HCT116 (cell line): ENCODE measurements at regions not wholly inside any gene's neighbourhood (a gene's known extent, or its start where the extent isn't known, plus 50 kb on each side); places are given as distances from the start of the nearest gene placed in this dataset.
A peak's percentile ranks its signal among the peaks of the same experiment; 100 is the strongest.

ENCODE experiments used
- ATAC-seq: fragments of 200-7000 bp; cut with Tn5 transposase; 2 replicates; pipeline ENCODE4 v1.9.1; 2020; ENCODE audit warnings: mild to moderate bottlenecking, moderate library complexity
- BruUV-seq: library from RNA; stranded (reverse); fragments of 400-500 nt; replicated peaks from 2 replicates; lab custom pipeline; 2021; lab: Mats Ljungman, UMichigan
- CTCF ChIA-PET: fragments of 300-600 bp; sonication (Branson Sonifier 250); formaldehyde crosslinking; loops from one replicate; lab custom pipeline; 2021; ENCODE audit warnings: antibody characterized with exemption; lab: Charles Lee
- POLR2A ChIA-PET: fragments of 300-600, 350-600 bp; sonication (Branson Sonifier 250); formaldehyde crosslinking; loops from one replicate; lab custom pipeline; 2021; ENCODE audit warnings: antibody characterized with exemption; lab: Charles Lee
- RAD21 ChIA-PET, 2 experiments: fragments of 300-600 bp; sonication (Branson Sonifier 250); formaldehyde crosslinking; loops; one replicate each; lab custom pipeline; 2023; ENCODE audit warnings: low total read pairs in 2 of 2; ENCODE audit not compliant: uncharacterized antibody in 2 of 2, unreplicated experiment in 2 of 2, low non-redundant PET in 1 of 2; lab: Charles Lee
- DNase-seq: peaks from one replicate; pipeline ENCODE4 v3.0.0-alpha.2; 2010; ENCODE audit warnings: low read depth, low spot score
- H2AFZ ChIP-seq: fragments of 200-600 bp; shearing (Covaris generic), sonication (generic); 2 replicates; pipeline ENCODE4 v1.6.1; 2017; ENCODE audit warnings: low read depth, mixed run types, mixed read lengths, antibody characterized with exemption, low read length; ENCODE audit not compliant: poor library complexity, severe bottlenecking
- H3K27ac ChIP-seq: 2 replicates; pipeline ENCODE4 v1.5.1; 2012; ENCODE audit warnings: low read depth, low read length
- H3K27me3 ChIP-seq: fragments of 200-600 bp; sonication (generic); 2 replicates; pipeline ENCODE4 v1.6.1; 2016; ENCODE audit warnings: mixed run types, low read length, mixed read lengths; ENCODE audit not compliant: insufficient read depth
- H3K36me3 ChIP-seq, 2 experiments: fragments of 200-500 bp in 1 of 2; fragments of 200-600 bp in 1 of 2; sonication (Bioruptor generic) in 1 of 2; sonication (generic) in 1 of 2; 2 replicates each; pipeline versions ENCODE4 v1.5.1 to v1.6.1; 2014 to 2016; ENCODE audit warnings: low read length in 2 of 2, inconsistent platforms in 1 of 2, mixed read lengths in 1 of 2, mixed run types in 1 of 2; ENCODE audit not compliant: insufficient read depth in 2 of 2, control insufficient read depth in 1 of 2
- H3K4me1 ChIP-seq, 2 experiments: fragments of 200-600 bp in 1 of 2; sonication (generic) in 1 of 2; 2 replicates each; pipeline versions ENCODE4 v1.5.1 to v1.6.1; 2012 to 2017; ENCODE audit warnings: low read length in 2 of 2, inconsistent platforms in 1 of 2, mild to moderate bottlenecking in 1 of 2, mixed read lengths in 1 of 2, mixed run types in 1 of 2, moderate library complexity in 1 of 2; ENCODE audit not compliant: insufficient read depth in 2 of 2, control insufficient read depth in 1 of 2
- H3K4me2 ChIP-seq: fragments of 200-600 bp; sonication (generic); 2 replicates; pipeline ENCODE4 v1.6.1; 2017; ENCODE audit warnings: mixed run types, low read length, mixed read lengths
- H3K4me3 ChIP-seq, 2 experiments: fragments of 200-600 bp in 1 of 2; sonication (generic) in 1 of 2; replicated peaks in 1 of 2; 2 replicates each; pipeline ENCODE4 v1.5.1; 2011 to 2016; ENCODE audit warnings: low read length in 2 of 2, control low read depth in 1 of 2, low read depth in 1 of 2, mild to moderate bottlenecking in 1 of 2, mixed read lengths in 1 of 2, mixed run types in 1 of 2
- H3K79me2 ChIP-seq: fragments of 200-600 bp; sonication (generic); 2 replicates; pipeline ENCODE4 v1.6.1; 2017; ENCODE audit warnings: mild to moderate bottlenecking, mixed run types, low read length, moderate library complexity, mixed read lengths; ENCODE audit not compliant: insufficient read depth
- H3K9ac ChIP-seq: fragments of 200-600 bp; sonication (generic); 2 replicates; pipeline ENCODE4 v1.6.1; 2016; ENCODE audit warnings: low read length, mixed read lengths
- H3K9me2 ChIP-seq: fragments of 200-600 bp; sonication (generic), shearing (Covaris generic); 2 replicates; pipeline ENCODE4 v1.6.1; 2017; ENCODE audit warnings: mixed run types, mild to moderate bottlenecking, moderate library complexity; ENCODE audit not compliant: insufficient read depth
- H3K9me3 ChIP-seq, 2 experiments: fragments of 200-500 bp in 1 of 2; fragments of 200-600 bp in 1 of 2; sonication (Bioruptor generic) in 1 of 2; sonication (generic) in 1 of 2; 2 replicates each; pipeline ENCODE4 v1.6.1; 2014 to 2017; ENCODE audit warnings: low read length in 2 of 2, mixed read lengths in 2 of 2, inconsistent platforms in 1 of 2, low read depth in 1 of 2, mild to moderate bottlenecking in 1 of 2, mixed run types in 1 of 2, moderate library complexity in 1 of 2; ENCODE audit not compliant: control insufficient read depth in 1 of 2, insufficient read depth in 1 of 2
- H4K20me1 ChIP-seq: fragments of 200-600 bp; sonication (generic), shearing (Covaris generic); 2 replicates; pipeline ENCODE4 v1.6.1; 2017; ENCODE audit warnings: mixed run types, mild to moderate bottlenecking, moderate library complexity; ENCODE audit not compliant: insufficient read depth
- CBX3 ChIP-seq: IDR thresholded peaks from 2 replicates; pipeline ENCODE4 v1.6.1; 2012; ENCODE audit warnings: low read depth
- CEBPB ChIP-seq: IDR thresholded peaks from 2 replicates; pipeline ENCODE4 v1.6.1; 2012; ENCODE audit warnings: low read depth
- CTCF ChIP-seq, 3 experiments: fragments of 200-600 bp in 1 of 3; sonication (generic) in 1 of 3; IDR thresholded peaks in 2 of 3; conservative IDR thresholded peaks in 1 of 3; 2 replicates each; pipeline ENCODE4 v1.5.1; 2012 to 2017; ENCODE audit warnings: low read depth in 2 of 3, low read length in 2 of 3, antibody characterized with exemption in 1 of 3, borderline replicate concordance in 1 of 3, control low read depth in 1 of 3, mild to moderate bottlenecking in 1 of 3, mixed read lengths in 1 of 3, mixed run types in 1 of 3, moderate library complexity in 1 of 3; ENCODE audit not compliant: insufficient read depth in 1 of 3
- EGR1 ChIP-seq: IDR thresholded peaks from 2 replicates; pipeline ENCODE4 v1.6.1; 2012; ENCODE audit warnings: low read depth
- ELF1 ChIP-seq: IDR thresholded peaks from 2 replicates; pipeline ENCODE4 v1.6.1; 2012; ENCODE audit warnings: low read depth, borderline replicate concordance
- EZH2 ChIP-seq: fragments of 200-600 bp; sonication (generic); IDR thresholded peaks from 2 replicates; pipeline ENCODE4 v1.6.1; 2017; ENCODE audit warnings: antibody characterized with exemption, mixed run types
- FOSL1 ChIP-seq: IDR thresholded peaks from 2 replicates; pipeline ENCODE4 v1.6.1; 2012; ENCODE audit warnings: low read depth
- JUND ChIP-seq: IDR thresholded peaks from 2 replicates; pipeline ENCODE4 v1.6.1; 2012
- MAX ChIP-seq: IDR thresholded peaks from 2 replicates; pipeline ENCODE4 v1.6.1; 2012
- POLR2A ChIP-seq: IDR thresholded peaks from 2 replicates; pipeline ENCODE4 v1.7.0; 2011; ENCODE audit warnings: borderline replicate concordance; ENCODE audit not compliant: insufficient read depth, insufficient read length; ENCODE audit errors: extremely low read depth
- POLR2AphosphoS5 ChIP-seq: IDR thresholded peaks from 2 replicates; pipeline ENCODE4 v1.6.1; 2011; ENCODE audit warnings: mild to moderate bottlenecking, low read depth, low read length, moderate library complexity
- SIN3A ChIP-seq: IDR thresholded peaks from 2 replicates; pipeline ENCODE4 v1.6.1; 2012; ENCODE audit warnings: low read depth
- SP1 ChIP-seq: IDR thresholded peaks from 2 replicates; pipeline ENCODE4 v1.6.1; 2012; ENCODE audit warnings: low read depth
- TCF7L2 ChIP-seq: IDR thresholded peaks from 2 replicates; pipeline ENCODE4 v1.7.0; 2011; ENCODE audit warnings: borderline replicate concordance, inconsistent platforms; ENCODE audit not compliant: insufficient read depth, insufficient read length; ENCODE audit errors: extremely low read depth
- YY1 ChIP-seq: IDR thresholded peaks from 2 replicates; pipeline ENCODE4 v1.6.1; 2011; ENCODE audit warnings: low read length, low read depth, moderate library complexity, mild to moderate bottlenecking; ENCODE audit not compliant: insufficient replicate concordance; ENCODE audit errors: extremely low read depth
- ZFX ChIP-seq: fragments of 450-650 bp; IDR thresholded peaks from 2 replicates; pipeline ENCODE4 v1.6.1; 2017
- ZNF274 ChIP-seq: fragments of 200-500 bp; sonication (Bioruptor generic); IDR thresholded peaks from 2 replicates; pipeline ENCODE4 v1.6.1; 2014; ENCODE audit warnings: mild to moderate bottlenecking, low read depth, low read length, inconsistent platforms
- intact Hi-C: fragments of 100-400 bp; cut with micrococcal nuclease; formaldehyde crosslinking; loops from 2 replicates; pipeline ENCODE4 v1.10.0; 2022
- TF ChIP-seq, protein P1 (sequence below): IDR thresholded peaks from 2 replicates; pipeline ENCODE4 v1.6.1; 2012

DNA sequence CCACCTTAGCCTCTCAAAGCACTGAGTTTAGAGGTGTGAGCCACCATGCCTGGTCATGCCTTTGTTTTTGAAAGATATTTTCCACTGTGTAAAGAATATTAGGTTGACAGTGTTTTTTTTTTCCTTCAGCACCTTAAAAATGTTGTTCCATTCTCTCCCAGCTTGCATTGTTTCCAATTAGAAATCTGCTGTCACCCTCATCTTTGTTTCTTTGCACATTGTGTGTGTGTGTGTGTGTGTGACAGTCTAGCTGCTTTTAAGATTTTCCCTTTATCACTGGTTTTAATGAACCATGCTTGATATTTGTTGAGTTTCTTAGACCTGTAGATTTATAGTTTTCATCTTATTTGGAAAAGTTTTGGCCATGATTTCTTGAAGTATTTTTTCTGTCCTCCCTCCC is 79.0 kb upstream of the NKX1-1 start:
- no peak overlapping the region for H3K4me2 ChIP-seq
- H3K4me3 ChIP-seq: no peak overlapping the region
- no TSS peak for BruUV-seq
- no peaks in the 10 kb centered on the region for H3K79me2 ChIP-seq
- H2AFZ ChIP-seq: no peak overlapping the region
- intact Hi-C loops: no loop called here
- no peaks in the 10 kb centered on the region for H3K4me1 ChIP-seq
- H3K36me3 ChIP-seq: no peaks in the 10 kb centered on the region
- ChIA-PET RAD21 (no interaction called here), CTCF (no interaction called here)
- no peak overlapping the region for H3K27ac ChIP-seq
- H3K9ac ChIP-seq: no peak overlapping the region
- H3K9me2 ChIP-seq: no peaks in the 10 kb centered on the region
- no peak for DNase-seq
- TF ChIP-seq SIN3A (no peak), CBX3 (peak; percentile 78; the same call in 1 of the 2 replicates)
- TF ChIP-seq, all 23 proteins: peak for 1
- no peak for ATAC-seq
- no peaks in the 10 kb centered on the region for H3K27me3 ChIP-seq
- no peaks in the 10 kb centered on the region for H4K20me1 ChIP-seq
- POLR2A ChIA-PET: no interaction called here
- H3K9me3 ChIP-seq: peaks cover 8 to 32% of the 10 kb centered on the region in 2 experiments; a peak in 3 of 4 replicates

DNA sequence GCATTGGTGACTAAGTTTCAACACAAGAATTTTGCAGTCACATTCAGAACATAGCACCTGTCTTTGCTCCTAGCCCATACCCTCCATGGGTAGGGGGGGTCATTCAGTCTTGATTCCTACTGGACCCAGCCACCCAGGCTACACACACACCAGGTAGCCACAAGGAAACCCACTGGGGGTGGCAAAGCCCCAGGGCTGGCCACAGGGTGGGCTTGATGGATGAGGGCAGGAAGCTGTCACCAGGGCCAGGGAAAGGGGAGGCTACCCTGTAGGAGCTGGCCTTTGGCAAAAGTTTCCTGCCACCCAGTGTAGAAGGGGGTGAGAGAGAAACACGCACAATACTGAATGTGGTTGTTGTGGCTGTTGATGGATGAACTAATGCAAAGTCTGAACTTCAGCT is 74.5 kb upstream of the NKX1-1 start:
- no peak overlapping the region for H3K27ac ChIP-seq
- H2AFZ ChIP-seq: no peak overlapping the region
- BruUV-seq: no TSS peak
- RAD21 ChIA-PET: no interaction called here
- H3K4me1 ChIP-seq: no peaks in the 10 kb centered on the region
- POLR2A ChIA-PET: no interaction called here
- no peak overlapping the region for H3K4me3 ChIP-seq
- peaks cover 5 to 24% of the 10 kb centered on the region in 2 experiments; a peak in 3 of 4 replicates for H3K9me3 ChIP-seq
- H3K9me2 ChIP-seq: no peaks in the 10 kb centered on the region
- H3K4me2 ChIP-seq: no peak overlapping the region
- CTCF ChIA-PET: no interaction called here
- H3K36me3 ChIP-seq: no peaks in the 10 kb centered on the region
- intact Hi-C loops: no loop called here
- no peak for DNase-seq
- H3K9ac ChIP-seq: no peak overlapping the region
- no peaks in the 10 kb centered on the region for H4K20me1 ChIP-seq
- H3K27me3 ChIP-seq: no peaks in the 10 kb centered on the region
- no peak for ATAC-seq
- H3K79me2 ChIP-seq: no peaks in the 10 kb centered on the region
- no peak for TF ChIP-seq MAX
- TF ChIP-seq YY1: no peak
- no peak for TF ChIP-seq ZFX
- no peak for TF ChIP-seq ELF1
- no peak for TF ChIP-seq EGR1
- no peak for TF ChIP-seq CBX3
- no peak for TF ChIP-seq POLR2A
- TF ChIP-seq, protein P1, sequence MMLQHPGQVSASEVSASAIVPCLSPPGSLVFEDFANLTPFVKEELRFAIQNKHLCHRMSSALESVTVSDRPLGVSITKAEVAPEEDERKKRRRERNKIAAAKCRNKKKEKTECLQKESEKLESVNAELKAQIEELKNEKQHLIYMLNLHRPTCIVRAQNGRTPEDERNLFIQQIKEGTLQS: no peak
- no peak for TF ChIP-seq CTCF (IDR thresholded peaks at IDR 0.05 in 2 of 3, conservative IDR thresholded peaks at IDR 0.05 in 1 of 3; ENCODE audit: borderline replicate concordance in 1 of 3, insufficient read depth in 1 of 3, low read depth in 2 of 3, low read length in 2 of 3)
- TF ChIP-seq FOSL1: no peak
- TF ChIP-seq ZNF274: no peak
- no peak for TF ChIP-seq TCF7L2
- no peak for TF ChIP-seq POLR2AphosphoS5
- no peak for TF ChIP-seq JUND
- no peak for TF ChIP-seq SP1
- no peak for TF ChIP-seq EZH2
- no peak for TF ChIP-seq CEBPB
